HG02970 (cell line): ENCODE measurements at regions not wholly inside any gene's neighbourhood (a gene's known extent, or its start where the extent isn't known, plus 50 kb on each side); places are given as distances from the start of the nearest gene placed in this dataset.

ENCODE experiments used
- ATAC-seq: cut with Tn5 transposase; IDR thresholded peaks from one replicate; pipeline ENCODE4 v1.9.1; 2021; ENCODE audit warnings: mild to moderate bottlenecking, moderate library complexity, moderate number of reproducible peaks; ENCODE audit not compliant: unreplicated experiment, low FRiP score

GRCh38 chr6:62492192-62492822 is 206.3 kb upstream of the KHDRBS2 start:
- no peak for ATAC-seq

DNA sequence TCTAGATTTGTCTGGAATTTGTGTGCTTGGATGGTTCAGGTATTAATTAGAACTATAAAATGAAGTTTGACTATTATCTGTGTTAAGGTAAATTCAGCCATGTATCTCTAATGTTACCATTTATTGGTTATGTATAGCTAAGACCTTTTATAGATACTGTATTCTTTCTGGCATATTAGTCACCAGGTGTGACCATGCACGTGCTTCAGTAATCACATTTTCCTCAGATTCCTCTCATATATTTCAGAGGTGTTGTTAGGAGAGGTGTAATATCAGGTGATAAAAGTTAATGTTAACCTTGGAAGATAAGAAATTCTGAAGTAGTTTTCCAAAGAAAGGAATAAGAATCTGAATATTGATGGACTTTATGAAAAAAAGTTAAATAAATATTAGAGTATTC is 194.5 kb upstream of the KHDRBS2 start:
- ATAC-seq, result no peak

DNA sequence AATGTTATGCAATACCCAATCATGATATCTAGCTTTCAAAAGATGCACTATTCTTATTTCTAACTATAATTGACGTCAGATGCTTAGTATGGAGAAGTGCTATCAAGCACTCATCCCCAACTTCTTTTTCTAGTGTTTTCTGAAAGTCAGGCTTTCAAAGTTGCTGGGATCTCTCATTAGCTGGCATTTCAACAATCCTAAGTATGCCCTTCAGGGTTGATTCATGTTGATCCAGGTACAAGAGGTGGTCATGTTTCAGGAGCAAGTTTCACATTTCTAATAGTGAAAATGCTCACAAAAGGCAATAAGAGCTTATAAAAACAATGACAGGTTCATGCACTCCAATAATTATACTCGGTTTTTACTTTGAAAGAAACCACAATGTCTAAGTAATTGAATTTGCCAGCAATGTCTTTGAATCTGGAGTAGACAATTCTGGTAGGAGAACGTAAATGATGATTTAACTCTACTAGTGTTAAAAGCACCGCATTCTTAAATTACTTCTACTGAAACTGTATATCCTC is 193.7 kb upstream of the KHDRBS2 start:
- ATAC-seq, result no peak

DNA sequence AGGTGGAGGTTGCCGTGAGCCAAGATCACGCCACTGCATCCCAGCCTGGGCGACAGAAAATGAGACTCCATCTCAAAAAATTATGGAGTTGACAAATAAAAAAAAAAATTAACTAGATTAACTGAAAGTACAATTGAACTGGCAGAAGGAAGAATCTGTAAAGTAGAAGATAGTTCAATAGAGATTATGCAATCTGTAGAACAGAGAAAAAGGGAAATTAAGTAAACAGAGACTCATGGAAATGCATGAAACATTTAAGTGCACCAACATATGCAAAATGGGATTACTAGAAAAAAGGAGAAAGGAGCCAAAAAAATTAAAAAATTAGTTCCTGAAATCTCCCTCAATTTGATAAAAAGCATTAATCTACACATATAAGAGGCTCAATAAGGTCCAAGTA is 188.8 kb upstream of the KHDRBS2 start:
- no peak for ATAC-seq

DNA sequence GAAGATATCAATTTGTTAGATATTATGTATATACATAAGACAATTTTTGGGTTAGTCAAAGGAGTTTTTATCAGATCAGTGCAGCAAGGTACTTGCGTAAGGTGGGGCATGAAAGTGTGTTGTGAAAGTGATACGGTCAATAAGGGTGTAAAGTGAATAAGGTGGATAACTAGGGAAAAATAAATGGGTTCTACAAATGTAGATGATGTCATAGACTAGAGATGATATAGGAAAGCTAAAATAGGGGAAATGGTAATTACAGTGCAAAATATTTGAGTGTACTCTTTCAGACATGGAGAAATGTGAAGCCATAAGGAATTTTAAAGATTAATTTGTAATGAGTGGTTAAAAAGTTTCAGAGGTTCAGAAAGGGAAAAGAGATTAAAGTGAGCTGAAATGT is 180.6 kb upstream of the KHDRBS2 start:
- ATAC-seq, result no peak

DNA sequence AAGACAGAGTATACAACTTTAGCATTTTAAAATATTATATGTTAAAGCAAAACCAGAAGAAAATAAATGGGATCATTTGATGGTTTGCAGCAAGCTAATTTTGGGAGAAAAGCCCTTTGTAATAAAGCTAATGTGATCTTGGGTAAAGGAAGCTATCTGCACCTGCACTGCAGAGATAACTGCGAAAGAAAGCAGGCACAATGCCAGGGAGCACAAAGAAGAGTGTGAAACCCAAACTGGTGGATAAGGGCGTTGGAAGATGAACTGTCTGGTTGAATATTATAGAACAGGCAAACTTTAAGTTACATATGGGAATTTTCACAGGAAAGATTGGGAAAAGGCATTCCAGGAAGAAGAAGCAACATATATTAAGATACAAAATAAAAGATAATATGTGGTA is 179.2 kb upstream of the KHDRBS2 start:
- no peak for ATAC-seq

GRCh38 chr6:62452586-62452985 is 166.6 kb upstream of the KHDRBS2 start:
- no peak for ATAC-seq

- ATAC-seq, result no peak
These were observed 160.8 kb upstream of the KHDRBS2 start for GRCh38 chr6:62446647-62447316.

DNA sequence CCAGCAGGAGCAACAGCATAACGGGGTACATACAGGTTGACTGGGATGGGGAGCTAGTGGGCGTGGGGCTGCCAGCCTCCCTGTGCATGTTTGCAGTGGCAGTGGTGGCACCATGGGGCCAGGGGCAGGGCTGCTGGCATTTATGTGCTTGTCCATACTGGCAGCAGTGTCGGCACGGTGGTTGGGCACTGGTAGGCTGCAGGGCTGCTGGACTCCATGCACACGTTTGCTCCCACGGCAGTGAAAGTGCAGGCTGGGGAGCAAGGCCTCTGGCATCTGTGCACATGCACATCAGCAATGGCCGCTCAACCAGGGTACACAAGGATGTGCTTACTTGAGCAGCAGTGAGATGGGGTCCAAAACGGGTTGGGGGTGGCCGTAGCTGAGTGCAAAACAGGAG is 159.5 kb upstream of the KHDRBS2 start:
- ATAC-seq, result no peak

DNA sequence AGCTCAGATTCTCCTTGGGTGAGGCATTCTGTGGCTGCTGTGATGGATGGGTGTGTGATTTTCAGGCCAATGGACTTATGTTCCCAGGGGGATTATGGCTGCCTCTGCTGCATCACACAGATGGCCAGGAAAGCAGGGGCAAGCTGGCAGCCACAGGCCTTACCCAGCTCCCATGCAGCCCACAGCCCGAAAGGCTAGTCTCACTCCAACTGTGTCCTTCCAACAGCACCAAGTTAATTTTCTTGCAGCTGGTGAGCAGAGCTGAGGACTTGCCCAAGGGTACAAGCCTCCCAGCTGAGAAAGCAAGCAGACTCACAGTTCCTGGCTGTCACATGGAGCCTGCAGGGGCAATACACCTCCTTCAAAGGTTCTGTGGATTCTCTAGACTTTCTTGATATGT is 155.2 kb upstream of the KHDRBS2 start:
- no peak for ATAC-seq

GRCh38 chr6:62429781-62430180 is 143.8 kb upstream of the KHDRBS2 start:
- ATAC-seq, result no peak

DNA sequence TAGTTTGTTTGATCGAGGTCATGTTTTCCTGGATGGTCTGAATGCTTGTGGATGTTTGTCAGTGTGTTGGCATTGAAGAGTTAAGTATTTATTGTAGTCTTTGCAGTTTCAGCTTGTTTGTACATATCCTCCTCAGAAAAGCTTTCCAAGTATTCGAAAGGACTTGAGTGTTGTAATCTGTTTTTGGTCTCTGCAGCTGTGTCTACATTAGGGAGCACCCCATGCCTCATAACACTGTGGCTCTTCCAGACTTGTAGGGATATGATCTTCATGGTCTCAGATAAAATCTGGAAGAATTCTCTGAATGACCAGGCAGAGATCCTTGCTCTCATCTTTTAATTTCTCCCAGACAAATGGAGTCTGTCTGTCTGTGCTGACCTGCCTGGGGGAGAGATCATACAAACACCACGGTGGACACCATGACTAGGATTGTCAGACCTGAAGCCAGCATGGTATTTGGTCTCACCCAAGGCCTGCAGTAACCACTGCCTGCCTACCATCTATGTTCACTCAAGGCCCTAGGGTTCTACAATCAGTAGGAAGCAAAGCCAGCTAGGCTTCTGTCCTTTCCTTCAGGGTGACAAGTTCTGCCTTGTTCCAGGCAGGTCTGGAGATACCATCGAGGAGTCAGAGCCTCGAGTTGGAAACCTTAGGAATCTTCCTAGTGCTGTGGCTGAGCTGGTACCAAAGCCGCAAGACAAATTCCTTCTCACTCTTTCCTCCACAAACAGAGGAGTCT is 114.7 kb upstream of the KHDRBS2 start:
- ATAC-seq, result no peak

DNA sequence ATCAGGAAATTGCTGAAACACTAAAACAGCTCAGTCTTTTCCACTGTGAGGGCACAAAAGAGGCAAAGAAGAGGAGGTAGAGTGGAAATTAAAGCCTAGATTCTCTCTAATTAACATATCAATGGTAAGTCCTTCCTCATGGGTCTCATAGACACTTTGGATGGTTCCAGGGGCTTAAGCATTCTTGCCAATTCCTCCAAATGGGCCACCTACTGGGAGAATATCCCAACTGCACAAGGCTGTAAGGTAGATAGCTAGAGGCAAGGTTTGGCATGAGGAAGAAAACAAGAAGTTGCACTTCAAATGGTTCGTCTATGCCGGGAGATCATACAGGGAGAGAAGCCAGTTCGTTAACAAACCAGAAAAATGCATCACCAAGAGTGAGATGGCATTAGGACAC is 107.6 kb upstream of the KHDRBS2 start:
- no peak for ATAC-seq

- ATAC-seq, result no peak
These were observed 106.3 kb upstream of the KHDRBS2 start for GRCh38 chr6:62392291-62392690.

GRCh38 chr6:62391358-62391757 is 105.3 kb upstream of the KHDRBS2 start:
- no peak for ATAC-seq

DNA sequence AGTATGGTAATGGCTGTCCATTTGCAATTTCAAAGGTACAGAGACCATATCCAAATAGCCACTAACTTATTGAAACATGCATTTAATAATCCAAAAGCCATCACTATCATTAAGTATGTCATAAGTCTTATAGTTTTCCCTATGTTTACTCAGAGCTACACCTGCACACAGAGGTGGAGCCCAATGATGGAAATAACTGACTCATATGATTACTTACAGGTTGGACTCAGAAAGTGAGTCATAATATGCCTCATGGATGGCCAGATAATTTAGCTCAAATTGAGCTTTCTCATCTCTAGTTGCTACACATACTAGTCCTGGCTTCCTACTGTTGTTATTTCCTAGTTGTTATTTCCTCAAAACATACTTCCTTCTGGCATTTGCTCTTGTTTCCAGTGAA is 104.4 kb upstream of the KHDRBS2 start:
- no peak for ATAC-seq

DNA sequence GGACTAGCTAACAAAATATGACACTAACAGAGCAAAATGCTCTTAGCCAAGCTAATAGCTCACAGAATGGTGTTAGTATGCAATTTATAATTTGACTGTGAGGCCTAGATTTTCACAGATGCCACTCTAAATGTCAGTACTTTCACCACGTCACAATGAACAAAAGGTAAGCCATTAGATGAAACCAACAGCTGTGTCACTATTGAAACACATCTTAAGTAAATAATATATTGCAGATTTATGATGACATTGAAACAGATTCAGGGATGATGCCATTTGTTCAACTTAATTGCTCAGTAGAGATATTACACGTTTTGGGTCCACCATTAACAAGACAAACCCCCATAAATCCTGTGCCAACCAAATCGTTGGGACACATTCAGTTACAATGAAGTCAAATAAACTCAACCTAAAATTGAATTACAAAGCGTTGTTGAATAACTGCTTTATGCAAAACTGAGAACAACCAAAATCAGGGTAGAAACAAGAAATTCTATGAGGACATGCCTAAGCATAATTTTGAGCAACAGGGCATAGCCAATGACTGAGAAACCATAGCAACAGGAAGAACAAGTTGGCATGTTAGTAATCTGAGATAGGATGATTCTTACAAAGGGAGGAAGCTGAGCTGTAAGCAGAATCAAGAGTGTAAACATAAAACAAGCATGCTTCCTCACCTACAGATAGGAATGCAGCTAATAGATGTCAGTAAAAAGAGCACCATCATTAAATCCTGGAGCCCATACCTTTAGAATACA is 85.6 kb upstream of the KHDRBS2 start:
- ATAC-seq, result no peak

GRCh38 chr6:62367601-62368000 is 81.6 kb upstream of the KHDRBS2 start:
- peak; percentile 88 for ATAC-seq

DNA sequence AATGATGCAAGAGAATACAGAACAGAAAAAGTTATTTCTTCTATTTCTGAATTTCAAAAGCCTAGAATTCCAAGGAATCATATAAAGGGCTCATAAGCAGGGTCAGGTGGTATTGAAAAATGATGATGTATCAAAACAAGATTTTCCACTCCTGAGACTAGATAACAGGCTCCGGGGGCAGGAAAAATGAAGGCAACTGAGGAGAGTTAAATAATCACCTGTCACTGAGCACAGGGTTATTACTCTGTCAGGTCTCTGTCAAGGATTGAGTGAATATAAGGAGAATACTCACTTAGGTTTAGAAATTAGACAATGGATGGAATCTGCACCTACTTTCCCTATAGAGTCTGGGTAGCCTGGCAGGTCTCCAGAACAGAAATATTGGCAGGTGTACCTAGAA is 76.1 kb upstream of the KHDRBS2 start:
- no peak for ATAC-seq

- no peak for ATAC-seq
These were observed 71.8 kb upstream of the KHDRBS2 start for GRCh38 chr6:62357835-62358234.

GRCh38 chr6:62354261-62354660 is 68.2 kb upstream of the KHDRBS2 start:
- no peak for ATAC-seq
